HL-60 (cell line): ENCODE measurements at regions not wholly inside any gene's neighbourhood (a gene's known extent, or its start where the extent isn't known, plus 50 kb on each side); places are given as distances from the start of the nearest gene placed in this dataset.

Experiments
- CTCF ChIP-seq: IDR thresholded peaks from one replicate; pipeline ENCODE4 v1.5.1; 2011; ENCODE audit warnings: low read length, control low read depth, inconsistent platforms; ENCODE audit not compliant: insufficient read depth
- REST ChIP-seq: IDR thresholded peaks from 2 replicates; pipeline ENCODE4 v1.6.1; 2012; ENCODE audit warnings: low read depth; ENCODE audit not compliant: insufficient replicate concordance
- SPI1 ChIP-seq: IDR thresholded peaks from 2 replicates; pipeline ENCODE4 v1.6.1; 2012; ENCODE audit warnings: low read depth, mild to moderate bottlenecking, borderline replicate concordance

- no peak for TF ChIP-seq CTCF
- TF ChIP-seq REST: no peak
- no peak for TF ChIP-seq SPI1
These were observed 316.2 kb upstream of the CD180 start for GRCh38 chr5:67512758-67513157.
